ENCODE measurements at regions not wholly inside any gene's neighbourhood (a gene's known extent, or its start where the extent isn't known, plus 50 kb on each side); places are given as distances from the start of the nearest gene placed in this dataset.

DNA sequence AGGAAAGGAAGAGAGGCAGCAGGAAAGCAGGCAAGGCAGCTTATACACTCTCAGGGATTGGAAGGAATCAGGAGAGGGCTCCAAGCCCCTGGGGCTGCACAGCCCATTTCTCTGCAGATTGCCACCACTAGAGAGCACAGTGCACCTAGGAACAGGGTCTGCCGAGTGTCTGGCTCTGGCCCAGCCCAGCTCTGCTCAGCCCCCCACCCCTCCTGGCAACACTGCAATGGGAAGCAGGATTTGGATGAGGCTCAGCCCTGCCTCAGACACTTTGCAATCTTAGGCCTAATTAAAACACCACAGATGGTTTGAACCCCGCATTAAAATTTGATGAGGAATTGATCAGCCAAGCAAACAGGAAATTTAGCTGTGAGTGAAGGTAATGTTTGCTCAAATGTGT lies 252.7 kb downstream of the DHX35 start:
- CTCF ChIA-PET (ENCODE audit: partially characterized antibody): interaction anchor here (1.0 to 4.1 kb wide), 8 partner anchors 8 to 181 kb away, joined by 3 to 22 read pairs (median 4); no protein-coding TSS in a partner anchor
- DNase-seq (ENCODE audit: low read depth in 1 of 2, low spot score in 2 of 2): no peak
- no peaks in the 10 kb centered on the region for H4K20me1 ChIP-seq (replicated peaks in 1 of 2; ENCODE audit: control insufficient read depth in 1 of 2, insufficient read depth in 2 of 2, low read length in 2 of 2)

More for the DNA sequence above, 252.7 kb downstream of the DHX35 start:
- no peak overlapping the region for H2BK120ac ChIP-seq (replicated peaks; ENCODE audit: low read depth, low read length)
- H3K4me1 ChIP-seq (replicated peaks in 1 of 4; ENCODE audit: control insufficient read depth in 3 of 4, insufficient read depth in 4 of 4, low read length in 3 of 4): peaks cover 0 to 5% (median 1%) of the 10 kb centered on the region in 4 experiments; a peak in 2 of 7 replicates
- no peak overlapping the region for H3K56ac ChIP-seq (replicated peaks; ENCODE audit: insufficient read length, low read depth, low read length)
- no peak overlapping the region; a peak in 1 of 7 replicates for H3K9ac ChIP-seq (replicated peaks in 1 of 4; ENCODE audit: extremely low read depth in 1 of 4, low read depth in 3 of 4, low read length in 3 of 4)
- H2BK5ac ChIP-seq (ENCODE audit: low read depth, low read length): no peak overlapping the region
- H3K36me3 ChIP-seq (ENCODE audit: control insufficient read depth in 2 of 4, insufficient read depth in 4 of 4, low read length in 3 of 4): no peaks in the 10 kb centered on the region
- no peak overlapping the region for H2AFZ ChIP-seq (ENCODE audit: low read length)
- no peaks in the 10 kb centered on the region for H3K79me2 ChIP-seq (ENCODE audit: control insufficient read depth in 1 of 2, insufficient read depth in 2 of 2, low read length in 2 of 2)
- no peak overlapping the region for H2BK15ac ChIP-seq (ENCODE audit: low read length)
- no peak overlapping the region for H4K91ac ChIP-seq (replicated peaks; ENCODE audit: insufficient read length, low read length)
- no peak overlapping the region for H3K4ac ChIP-seq (replicated peaks; ENCODE audit: insufficient read length, low read depth, low read length)
- H4K5ac ChIP-seq (ENCODE audit: insufficient read length, low read depth, low read length): no peak overlapping the region
- peaks cover 5% of the 10 kb centered on the region; the same call in 1 of the 2 replicates for H3K23me2 ChIP-seq (ENCODE audit: low read depth, low read length)
- no peak overlapping the region for H3K4me3 ChIP-seq (ENCODE audit: extremely low read depth in 1 of 4, insufficient read depth in 2 of 4, low read depth in 3 of 4, low read length in 4 of 4)
- WGBS, 2 experiments (ENCODE audit: extremely low coverage in 1 of 2, insufficient coverage in 1 of 2, insufficient read length in 1 of 2, insufficient replicate concordance in 2 of 2, low coverage in 1 of 2, low lambda C conversion rate in 2 of 2, missing lambda C conversion rate in 1 of 2): 81% methylated on average over 2 of the region's 2 CpGs; no CpG with 5 or more reads in 1 of the 2 experiments
- H3K27ac ChIP-seq (ENCODE audit: low read depth, low read length): no peak overlapping the region
- FAIRE-seq: no peak
- H3K4me2 ChIP-seq (ENCODE audit: insufficient read depth in 1 of 2, low read depth in 2 of 2, low read length in 2 of 2): no peak overlapping the region
- H3K9me3 ChIP-seq (ENCODE audit: insufficient read depth in 2 of 2, low read depth in 1 of 2, low read length in 1 of 2): no peaks in the 10 kb centered on the region
- no peak overlapping the region for H2BK20ac ChIP-seq (ENCODE audit: low read length)
- no peak overlapping the region for H3K14ac ChIP-seq (ENCODE audit: insufficient read length)
- H2AK5ac ChIP-seq (ENCODE audit: low read depth, low read length): no peak overlapping the region
- no peak overlapping the region for H3K23ac ChIP-seq (ENCODE audit: insufficient read length)
- no peak overlapping the region for H2BK12ac ChIP-seq (ENCODE audit: low read depth, low read length)
- H3K79me1 ChIP-seq (ENCODE audit: low read depth, low read length): no peaks in the 10 kb centered on the region
- H4K8ac ChIP-seq (ENCODE audit: extremely low read depth, insufficient read depth, low read length): no peak overlapping the region
- H3K18ac ChIP-seq (ENCODE audit: extremely low read depth, low read length): no peak overlapping the region
- H3K27me3 ChIP-seq (replicated peaks in 1 of 4; ENCODE audit: control insufficient read depth in 3 of 4, extremely low read depth in 1 of 4, insufficient read depth in 3 of 4, low read length in 3 of 4): peaks cover 7 to 9% (median 8%) of the 10 kb centered on the region in 4 experiments; a peak in 5 of 7 replicates
- POLR2A ChIA-PET (ENCODE audit: partially characterized antibody): no interaction called here
- TF ChIP-seq GTF2F1 (IDR thresholded peaks at IDR 0.05; ENCODE audit: borderline replicate concordance, low read depth, low read length): no peak
- TF ChIP-seq RAD21 (IDR thresholded peaks at IDR 0.05 in 1 of 2, conservative IDR thresholded peaks at IDR 0.05 in 1 of 2; ENCODE audit: low read depth in 2 of 2, low read length in 2 of 2): peak; percentile 64 to 67
- TF ChIP-seq, protein P1, sequence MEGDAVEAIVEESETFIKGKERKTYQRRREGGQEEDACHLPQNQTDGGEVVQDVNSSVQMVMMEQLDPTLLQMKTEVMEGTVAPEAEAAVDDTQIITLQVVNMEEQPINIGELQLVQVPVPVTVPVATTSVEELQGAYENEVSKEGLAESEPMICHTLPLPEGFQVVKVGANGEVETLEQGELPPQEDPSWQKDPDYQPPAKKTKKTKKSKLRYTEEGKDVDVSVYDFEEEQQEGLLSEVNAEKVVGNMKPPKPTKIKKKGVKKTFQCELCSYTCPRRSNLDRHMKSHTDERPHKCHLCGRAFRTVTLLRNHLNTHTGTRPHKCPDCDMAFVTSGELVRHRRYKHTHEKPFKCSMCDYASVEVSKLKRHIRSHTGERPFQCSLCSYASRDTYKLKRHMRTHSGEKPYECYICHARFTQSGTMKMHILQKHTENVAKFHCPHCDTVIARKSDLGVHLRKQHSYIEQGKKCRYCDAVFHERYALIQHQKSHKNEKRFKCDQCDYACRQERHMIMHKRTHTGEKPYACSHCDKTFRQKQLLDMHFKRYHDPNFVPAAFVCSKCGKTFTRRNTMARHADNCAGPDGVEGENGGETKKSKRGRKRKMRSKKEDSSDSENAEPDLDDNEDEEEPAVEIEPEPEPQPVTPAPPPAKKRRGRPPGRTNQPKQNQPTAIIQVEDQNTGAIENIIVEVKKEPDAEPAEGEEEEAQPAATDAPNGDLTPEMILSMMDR (IDR thresholded peaks at IDR 0.05; ENCODE audit: control extremely low read depth in 1 of 3, insufficient read depth in 1 of 3, low read depth in 1 of 3, low read length in 3 of 3): peak; percentile 35 to 54 (median 37)
